Skeletal muscle tissue (tissue), 3 donors: ENCODE measurements at regions not wholly inside any gene's neighbourhood (a gene's known extent, or its start where the extent isn't known, plus 50 kb on each side); places are given as distances from the start of the nearest gene placed in this dataset.

ENCODE experiments used
- H3K27ac ChIP-seq: one replicate; pipeline ENCODE4 v1.7.0; 2013; ENCODE audit warnings: mild to moderate bottlenecking, low read depth, low read length, inconsistent platforms
- H3K27me3 ChIP-seq, 3 donors: one replicate each; pipeline ENCODE4 v1.7.0; 2013; ENCODE audit warnings: low read length in 3 of 3; ENCODE audit not compliant: control insufficient read depth in 3 of 3, insufficient read depth in 3 of 3
- H3K36me3 ChIP-seq, 3 donors: one replicate each; pipeline ENCODE4 v1.7.0; 2013; ENCODE audit warnings: low read length in 3 of 3; ENCODE audit not compliant: control insufficient read depth in 3 of 3, insufficient read depth in 3 of 3
- H3K4me1 ChIP-seq, 3 donors: one replicate each; pipeline ENCODE4 v1.7.0; 2013; ENCODE audit warnings: low read length in 3 of 3, mild to moderate bottlenecking in 3 of 3; ENCODE audit not compliant: control insufficient read depth in 3 of 3, insufficient read depth in 3 of 3
- H3K4me3 ChIP-seq, 3 donors: one replicate each; pipeline ENCODE4 v1.7.0; 2013; ENCODE audit warnings: low read length in 3 of 3
- H3K9ac ChIP-seq, 3 donors: one replicate each; pipeline ENCODE4 v1.7.0; 2013; ENCODE audit warnings: low read length in 3 of 3, mild to moderate bottlenecking in 3 of 3, moderate library complexity in 2 of 3, low read depth in 1 of 3
- H3K9me3 ChIP-seq, 3 donors: one replicate each; pipeline ENCODE4 v1.7.0; 2013; ENCODE audit warnings: low read length in 3 of 3; ENCODE audit not compliant: control insufficient read depth in 3 of 3
- donor health status: Osteomylitis.

- peaks cover 0 to 26% (median 5%) of the 10 kb centered on the region in 3 donors for H3K27me3 ChIP-seq
- no peak overlapping the region for H3K9ac ChIP-seq
- no peaks in the 10 kb centered on the region for H3K4me1 ChIP-seq
- H3K36me3 ChIP-seq, result no peaks in the 10 kb centered on the region
- H3K27ac ChIP-seq, result no peak overlapping the region
- H3K4me3 ChIP-seq, result no peak overlapping the region
- no peaks in the 10 kb centered on the region for H3K9me3 ChIP-seq
Measured at GRCh38 chr20:56857950-56858349, 228.8 kb downstream of the TFAP2C start.

- Histone ChIP-seq H3K4me3 (no peak overlapping the region), H3K27me3 (peaks cover 0 to 29% (median 5%) of the 10 kb centered on the region in 3 donors)
Measured at GRCh38 chr20:56859039-56859800, 230.1 kb downstream of the TFAP2C start.

GRCh38 chr20:56859801-56860261 lies 230.7 kb downstream of the TFAP2C start:
- Histone ChIP-seq H3K9me3 (no peaks in the 10 kb centered on the region), H3K27ac (no peak overlapping the region), H3K4me1 (no peaks in the 10 kb centered on the region), H3K4me3 (no peak overlapping the region), H3K27me3 (peaks cover 0 to 35% (median 5%) of the 10 kb centered on the region in 3 donors), H3K36me3 (no peaks in the 10 kb centered on the region), H3K9ac (no peak overlapping the region)

More at GRCh38 chr20:56859039-56859800, 230.1 kb downstream of the TFAP2C start:
- H3K4me1 ChIP-seq, result no peaks in the 10 kb centered on the region
- no peaks in the 10 kb centered on the region for H3K36me3 ChIP-seq
- H3K9me3 ChIP-seq, result no peaks in the 10 kb centered on the region
- no peak overlapping the region for H3K9ac ChIP-seq
- H3K27ac ChIP-seq, result no peak overlapping the region

- Histone ChIP-seq H3K9ac (no peak overlapping the region), H3K27ac (no peak overlapping the region), H3K36me3 (no peaks in the 10 kb centered on the region)
Measured at GRCh38 chr20:56860413-56860812, 231.3 kb downstream of the TFAP2C start.

GRCh38 chr20:56861590-56861989 lies 232.5 kb downstream of the TFAP2C start:
- Histone ChIP-seq H3K27ac (no peak overlapping the region), H3K9ac (no peak overlapping the region), H3K4me3 (no peak overlapping the region), H3K27me3 (peaks cover 0 to 42% (median 5%) of the 10 kb centered on the region in 3 donors), H3K36me3 (no peaks in the 10 kb centered on the region), H3K9me3 (no peaks in the 10 kb centered on the region), H3K4me1 (no peaks in the 10 kb centered on the region)

More at GRCh38 chr20:56860413-56860812, 231.3 kb downstream of the TFAP2C start:
- Histone ChIP-seq H3K27me3 (peaks cover 0 to 38% (median 5%) of the 10 kb centered on the region in 3 donors), H3K4me1 (no peaks in the 10 kb centered on the region), H3K4me3 (no peak overlapping the region), H3K9me3 (no peaks in the 10 kb centered on the region)

GRCh38 chr20:56865055-56865454 lies 235.9 kb downstream of the TFAP2C start:
- peaks cover 2 to 8% (median 5%) of the 10 kb centered on the region in 3 donors for H3K9me3 ChIP-seq
- H3K27me3 ChIP-seq, result peaks cover 0 to 42% (median 5%) of the 10 kb centered on the region in 3 donors
- no peaks in the 10 kb centered on the region for H3K36me3 ChIP-seq
- no peaks in the 10 kb centered on the region for H3K4me1 ChIP-seq
- H3K4me3 ChIP-seq, result no peak overlapping the region
- no peak overlapping the region for H3K9ac ChIP-seq
- no peak overlapping the region for H3K27ac ChIP-seq

GRCh38 chr20:56867128-56867527 lies 238.0 kb downstream of the TFAP2C start:
- Histone ChIP-seq H3K9ac (no peak overlapping the region), H3K9me3 (peaks cover 2 to 8% (median 5%) of the 10 kb centered on the region in 3 donors), H3K4me3 (no peak overlapping the region), H3K27ac (no peak overlapping the region), H3K36me3 (no peaks in the 10 kb centered on the region), H3K27me3 (peaks cover 0 to 33% (median 2%) of the 10 kb centered on the region in 3 donors), H3K4me1 (no peaks in the 10 kb centered on the region)

GRCh38 chr20:56868746-56869145 lies 239.6 kb downstream of the TFAP2C start:
- H3K4me1 ChIP-seq, result no peaks in the 10 kb centered on the region
- H3K27ac ChIP-seq, result no peak overlapping the region
- no peaks in the 10 kb centered on the region for H3K36me3 ChIP-seq
- peaks cover 2 to 39% (median 4%) of the 10 kb centered on the region in 3 donors for H3K27me3 ChIP-seq
- H3K9ac ChIP-seq, result no peak overlapping the region
- H3K9me3 ChIP-seq, result peaks cover 5 to 8% (median 7%) of the 10 kb centered on the region in 3 donors
- H3K4me3 ChIP-seq, result no peak overlapping the region

- Histone ChIP-seq H3K9me3 (peaks cover 6 to 8% (median 7%) of the 10 kb centered on the region in 3 donors), H3K27me3 (peaks cover 2 to 28% (median 4%) of the 10 kb centered on the region in 3 donors), H3K27ac (no peak overlapping the region), H3K4me1 (no peaks in the 10 kb centered on the region), H3K9ac (no peak overlapping the region), H3K4me3 (no peak overlapping the region), H3K36me3 (no peaks in the 10 kb centered on the region)
Measured at GRCh38 chr20:56870271-56870670, 241.2 kb downstream of the TFAP2C start.

GRCh38 chr20:56871691-56872090 lies 242.6 kb downstream of the TFAP2C start:
- no peak overlapping the region for H3K4me3 ChIP-seq
- peaks cover 7 to 8% (median 8%) of the 10 kb centered on the region in 3 donors for H3K9me3 ChIP-seq
- no peaks in the 10 kb centered on the region for H3K36me3 ChIP-seq
- H3K4me1 ChIP-seq, result no peaks in the 10 kb centered on the region
- H3K9ac ChIP-seq, result no peak overlapping the region
- peaks cover 2 to 20% (median 4%) of the 10 kb centered on the region in 3 donors for H3K27me3 ChIP-seq
- H3K27ac ChIP-seq, result no peak overlapping the region
